ENCODE measurements at regions not wholly inside any gene's neighbourhood (a gene's known extent, or its start where the extent isn't known, plus 50 kb on each side); places are given as distances from the start of the nearest gene placed in this dataset.

DNA sequence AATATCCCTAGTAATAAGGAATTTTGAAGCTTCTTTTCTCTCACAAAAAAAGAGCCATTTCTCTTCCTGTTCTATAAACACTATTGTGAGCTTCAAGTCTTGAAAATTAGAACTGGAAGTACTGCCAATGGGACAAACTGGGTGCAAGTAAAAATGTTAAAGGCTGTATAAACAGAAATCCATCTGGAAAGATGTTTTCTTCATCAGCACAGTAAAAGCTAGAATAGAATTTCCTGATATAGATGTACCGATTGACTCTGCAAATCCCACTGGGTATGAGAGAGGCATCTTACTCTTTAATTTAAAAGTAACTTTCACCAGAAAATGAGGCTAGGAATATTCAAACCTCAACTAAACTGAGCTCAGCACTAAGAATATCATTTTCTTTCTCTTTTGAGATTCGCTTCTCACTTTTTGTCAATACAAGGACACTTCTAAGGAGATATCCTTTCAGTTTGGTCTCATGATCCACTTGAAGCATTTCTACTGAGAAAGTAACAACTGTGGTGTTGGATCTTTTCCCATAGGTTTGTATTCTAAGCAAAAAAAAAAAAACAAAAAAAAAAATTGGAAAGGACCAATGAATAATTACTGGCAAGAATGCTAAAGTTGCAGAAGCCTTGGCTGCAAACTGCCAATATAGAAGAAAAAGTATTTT lies 169.0 kb upstream of the PRDM1 start:
- Histone ChIP-seq H3K9me3 (replicated peaks; ENCODE audit: control insufficient read depth, insufficient read depth, low read length) (no peaks in the 10 kb centered on the region), H3K27ac (ENCODE audit: insufficient read depth, low read depth, low read length) (no peak overlapping the region), H3K4me3 (replicated peaks in 1 of 3; ENCODE audit: insufficient read depth in 1 of 3, low read depth in 1 of 3, low read length in 3 of 3) (no peak overlapping the region), H3K4me1 (ENCODE audit: control insufficient read depth, extremely low read depth, insufficient read depth, low read length) (no peaks in the 10 kb centered on the region), H3K79me2 (ENCODE audit: control insufficient read depth, insufficient read depth, low read length) (no peaks in the 10 kb centered on the region), H3K36me3 (ENCODE audit: control insufficient read depth in 2 of 2, extremely low read depth in 1 of 2, insufficient read depth in 2 of 2, low read length in 2 of 2) (no peaks in the 10 kb centered on the region), H3K4me2 (ENCODE audit: insufficient read depth, low read length) (no peak overlapping the region), H3K9ac (replicated peaks; ENCODE audit: extremely low read depth, insufficient read depth, low read length) (no peak overlapping the region), H2AFZ (ENCODE audit: low read depth, low read length) (no peak overlapping the region), H3K9me1 (replicated peaks; ENCODE audit: control insufficient read depth, extremely low read depth, insufficient read depth, low read length) (no peaks in the 10 kb centered on the region), H3K27me3 (ENCODE audit: control insufficient read depth in 2 of 2, insufficient read depth in 2 of 2, low read length in 2 of 2) (no peaks in the 10 kb centered on the region), H4K20me1 (replicated peaks; ENCODE audit: control insufficient read depth, extremely low read depth, insufficient read depth, low read length) (no peaks in the 10 kb centered on the region)
- TF ChIP-seq FOS (IDR thresholded peaks at IDR 0.05; ENCODE audit: borderline replicate concordance, insufficient read depth, low read length) (no peak), MYC (IDR thresholded peaks at IDR 0.05; ENCODE audit: low read depth, low read length) (no peak), POLR2A (IDR thresholded peaks at IDR 0.05; ENCODE audit: low read depth, low read length) (no peak), EZH2 (IDR thresholded peaks at IDR 0.05; ENCODE audit: borderline replicate concordance, low read depth, low read length, severe bottlenecking) (no peak), JUN (IDR thresholded peaks at IDR 0.05; ENCODE audit: borderline replicate concordance, insufficient read depth, insufficient read length, low read depth) (no peak), GATA2 (IDR thresholded peaks at IDR 0.05; ENCODE audit: insufficient read depth, insufficient read length, low read depth, low read length) (no peak)
- TF ChIP-seq, protein P1, sequence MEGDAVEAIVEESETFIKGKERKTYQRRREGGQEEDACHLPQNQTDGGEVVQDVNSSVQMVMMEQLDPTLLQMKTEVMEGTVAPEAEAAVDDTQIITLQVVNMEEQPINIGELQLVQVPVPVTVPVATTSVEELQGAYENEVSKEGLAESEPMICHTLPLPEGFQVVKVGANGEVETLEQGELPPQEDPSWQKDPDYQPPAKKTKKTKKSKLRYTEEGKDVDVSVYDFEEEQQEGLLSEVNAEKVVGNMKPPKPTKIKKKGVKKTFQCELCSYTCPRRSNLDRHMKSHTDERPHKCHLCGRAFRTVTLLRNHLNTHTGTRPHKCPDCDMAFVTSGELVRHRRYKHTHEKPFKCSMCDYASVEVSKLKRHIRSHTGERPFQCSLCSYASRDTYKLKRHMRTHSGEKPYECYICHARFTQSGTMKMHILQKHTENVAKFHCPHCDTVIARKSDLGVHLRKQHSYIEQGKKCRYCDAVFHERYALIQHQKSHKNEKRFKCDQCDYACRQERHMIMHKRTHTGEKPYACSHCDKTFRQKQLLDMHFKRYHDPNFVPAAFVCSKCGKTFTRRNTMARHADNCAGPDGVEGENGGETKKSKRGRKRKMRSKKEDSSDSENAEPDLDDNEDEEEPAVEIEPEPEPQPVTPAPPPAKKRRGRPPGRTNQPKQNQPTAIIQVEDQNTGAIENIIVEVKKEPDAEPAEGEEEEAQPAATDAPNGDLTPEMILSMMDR (IDR thresholded peaks at IDR 0.05; ENCODE audit: extremely low read depth in 1 of 2, insufficient read depth in 1 of 2, low read depth in 1 of 2, low read length in 2 of 2): no peak
- TF ChIP-seq, protein P2, sequence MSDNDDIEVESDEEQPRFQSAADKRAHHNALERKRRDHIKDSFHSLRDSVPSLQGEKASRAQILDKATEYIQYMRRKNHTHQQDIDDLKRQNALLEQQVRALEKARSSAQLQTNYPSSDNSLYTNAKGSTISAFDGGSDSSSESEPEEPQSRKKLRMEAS (IDR thresholded peaks at IDR 0.05; ENCODE audit: insufficient read depth, insufficient read length): no peak
- DNase-seq (ENCODE audit: low read depth, low spot score) (no peak), FAIRE-seq (no peak)
- ChIA-PET CTCF (interaction anchor here (1.3 kb wide), 1 partner anchor 10 kb away, joined by 4 read pairs; no protein-coding TSS in a partner anchor), POLR2A (no interaction called here)
- intact Hi-C loops (cut with micrococcal nuclease) (no loop called here), dilution Hi-C loops (cut with MboI; ENCODE audit: extremely low pct_ligation_motif_present, low sequenced_read_pairs) (no loop called here)
- BruUV-seq (replicated peaks): no TSS peak
